Fibroblast of skin of left biceps (primary cell): ENCODE measurements at regions not wholly inside any gene's neighbourhood (a gene's known extent, or its start where the extent isn't known, plus 50 kb on each side); places are given as distances from the start of the nearest gene placed in this dataset.
A peak's percentile ranks its signal among the peaks of the same experiment; 100 is the strongest.
"Not testable (repeated sequence)": the region's sequence is repeated elsewhere in the genome, so short reads cannot be mapped to it uniquely, and the experiment has no call there.

ENCODE experiments used
- DNase-seq, 2 experiments: peaks; one replicate each; pipeline ENCODE4 v3.0.0-alpha.2; 2013; ENCODE audit warnings: low read depth in 2 of 2

- DNase-seq = peak; percentile 4 to 8
Observed at GRCh38 chr5:67941614-67942401, 273.7 kb upstream of the PIK3R1 start.

- DNase-seq = no peak
Observed at GRCh38 chr5:67935908-67936566, 279.5 kb upstream of the PIK3R1 start.

GRCh38 chr5:67934976-67935375 is 280.6 kb upstream of the PIK3R1 start:
- no peak for DNase-seq

DNA sequence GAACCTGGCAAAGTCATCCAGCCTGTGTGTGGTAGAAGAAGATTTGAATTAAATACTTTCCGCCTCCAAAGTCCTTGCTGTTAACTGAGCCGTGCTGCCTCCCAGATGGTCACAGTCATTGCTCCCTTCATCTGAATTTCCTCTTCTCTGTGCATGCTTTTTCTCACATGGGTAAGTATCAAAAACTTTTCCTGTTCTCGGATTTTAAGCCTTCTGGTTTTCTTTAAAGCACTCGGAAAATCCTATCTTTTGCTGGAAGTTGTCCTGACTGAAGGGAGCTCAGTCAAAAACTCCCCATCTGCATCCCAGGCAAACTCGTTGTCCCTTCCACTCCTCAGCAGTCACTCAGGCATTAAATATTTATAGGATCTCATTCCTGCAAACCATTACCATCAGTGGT is 290.0 kb upstream of the PIK3R1 start:
- no peak for DNase-seq

DNA sequence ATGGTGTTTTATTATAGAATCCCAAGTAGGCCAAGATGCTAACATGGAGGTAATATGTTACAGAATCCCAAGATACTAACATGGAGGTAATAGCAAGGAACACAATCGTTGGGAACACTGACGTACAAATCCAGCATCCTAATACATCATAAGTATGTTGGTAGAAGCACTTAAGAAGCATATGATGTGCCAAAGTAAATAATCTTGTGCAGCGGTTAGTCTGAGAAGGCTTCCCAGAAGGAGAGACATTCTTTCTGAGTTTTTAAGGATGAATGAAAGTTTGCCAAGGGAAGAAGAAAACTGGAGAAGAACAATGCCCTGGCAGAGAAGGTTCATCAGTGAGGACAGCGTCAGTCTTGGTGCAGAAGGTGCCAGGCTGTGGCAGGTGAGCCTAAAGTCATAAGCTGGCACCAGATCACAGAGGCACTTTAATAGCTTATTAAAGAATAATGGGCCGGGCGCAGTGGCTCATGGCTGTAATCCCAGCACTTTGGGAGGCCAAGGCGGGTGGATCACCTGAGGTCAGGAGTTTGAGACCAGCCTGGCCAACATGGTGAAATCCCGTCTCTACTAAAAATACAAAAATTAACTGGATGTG is 294.5 kb upstream of the PIK3R1 start:
- no peak for DNase-seq

- DNase-seq = not testable (repeated sequence)
Observed at GRCh38 chr5:67919532-67919931, 296.0 kb upstream of the PIK3R1 start.

DNA sequence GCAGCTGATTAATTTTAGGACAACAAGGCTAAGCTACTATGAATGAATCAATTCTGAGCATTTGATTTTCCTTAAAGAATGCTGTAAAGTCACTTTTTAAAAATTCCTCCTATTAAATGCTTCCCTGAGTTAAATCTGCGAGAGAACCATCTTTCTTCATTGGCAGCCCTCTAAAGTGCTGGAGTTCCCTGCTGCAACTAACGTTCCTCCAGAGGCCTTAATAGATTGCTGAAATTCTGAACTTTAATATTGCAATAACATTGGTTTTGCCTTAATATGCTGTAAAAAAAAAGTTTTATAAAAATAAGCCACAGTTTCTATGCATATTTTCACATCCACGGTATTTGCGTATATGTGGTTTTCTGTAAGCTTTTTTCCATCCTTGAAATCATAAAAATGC is 298.0 kb upstream of the PIK3R1 start:
- no peak for DNase-seq

DNA sequence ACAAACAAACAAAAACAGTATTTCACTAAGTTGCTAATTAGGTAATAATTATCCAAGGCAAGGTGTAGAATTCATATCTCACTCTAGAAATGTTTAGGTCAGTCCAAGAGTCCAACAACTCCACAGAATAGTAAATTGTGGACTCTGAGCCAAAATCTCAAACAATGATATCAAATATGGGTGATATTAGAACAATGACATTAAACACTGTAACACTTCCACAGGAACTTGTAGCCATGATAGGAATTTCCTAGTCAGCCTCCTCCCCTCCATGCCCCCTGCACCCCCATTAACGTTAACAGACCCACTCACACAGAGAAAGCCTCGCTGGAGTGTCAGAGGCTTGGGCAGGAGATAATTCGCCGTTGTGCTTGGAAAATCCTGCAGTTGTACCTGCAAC is 305.0 kb upstream of the PIK3R1 start:
- DNase-seq = no peak

DNA sequence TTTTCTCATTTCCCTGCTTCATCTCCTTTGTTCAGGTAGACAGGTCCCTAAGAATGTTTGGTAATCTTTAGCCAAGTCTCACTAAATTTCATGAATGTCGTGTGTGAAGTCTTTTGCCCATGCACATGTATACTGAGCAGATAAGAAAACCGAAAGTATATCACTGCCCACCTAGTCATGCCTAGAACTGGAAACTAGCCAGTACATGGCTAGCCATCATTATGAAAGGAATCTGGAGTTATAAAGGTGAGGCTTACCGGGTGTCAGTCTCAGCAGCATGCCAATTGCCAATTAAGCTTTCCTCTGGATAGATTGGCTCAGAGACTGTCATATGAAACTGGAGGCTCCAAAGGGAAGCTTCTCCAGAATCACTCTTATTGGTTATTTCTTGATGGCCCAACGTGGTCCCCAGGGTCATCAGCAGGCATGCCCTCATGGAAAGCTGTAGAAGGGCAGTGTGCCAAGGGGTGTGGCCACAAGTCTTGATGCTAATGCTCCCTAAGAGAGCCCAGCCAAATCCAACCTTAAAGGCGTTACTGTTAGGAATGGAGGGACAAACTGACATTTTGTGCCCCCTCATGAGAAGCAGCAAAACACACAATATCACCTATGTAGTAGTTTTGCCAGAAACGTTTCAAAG is 307.3 kb upstream of the PIK3R1 start:
- DNase-seq = no peak

- no peak for DNase-seq
Observed at GRCh38 chr5:67904366-67904765, 311.2 kb upstream of the PIK3R1 start.

- no peak for DNase-seq
Observed at GRCh38 chr5:67903656-67904055, 311.9 kb upstream of the PIK3R1 start.

- no peak for DNase-seq
Observed at GRCh38 chr5:67903121-67903520, 312.4 kb upstream of the PIK3R1 start.

GRCh38 chr5:67902497-67902830 is 313.1 kb upstream of the PIK3R1 start:
- DNase-seq = no peak

GRCh38 chr5:67901814-67902496 is 313.6 kb upstream of the PIK3R1 start:
- no peak for DNase-seq

DNA sequence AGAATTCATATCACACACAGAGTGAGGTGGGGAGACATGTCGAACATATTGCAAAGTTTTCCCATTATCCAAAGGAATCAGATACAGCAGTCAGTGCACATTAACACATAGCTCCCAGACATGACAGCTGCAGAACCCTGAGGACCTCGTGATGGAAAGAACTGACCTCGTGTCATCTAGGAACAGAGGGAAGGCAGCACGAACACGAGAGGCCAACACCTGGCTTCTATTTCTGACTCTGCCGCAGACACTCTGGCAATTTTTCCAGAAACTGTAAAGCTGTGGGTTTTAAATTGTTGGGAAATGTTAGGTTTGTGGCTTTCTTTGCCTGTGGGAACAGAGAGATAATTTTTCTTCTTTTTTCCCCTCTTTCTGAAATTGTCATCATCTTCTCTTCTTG is 315.0 kb upstream of the PIK3R1 start:
- peak; percentile 45 to 47 for DNase-seq

DNA sequence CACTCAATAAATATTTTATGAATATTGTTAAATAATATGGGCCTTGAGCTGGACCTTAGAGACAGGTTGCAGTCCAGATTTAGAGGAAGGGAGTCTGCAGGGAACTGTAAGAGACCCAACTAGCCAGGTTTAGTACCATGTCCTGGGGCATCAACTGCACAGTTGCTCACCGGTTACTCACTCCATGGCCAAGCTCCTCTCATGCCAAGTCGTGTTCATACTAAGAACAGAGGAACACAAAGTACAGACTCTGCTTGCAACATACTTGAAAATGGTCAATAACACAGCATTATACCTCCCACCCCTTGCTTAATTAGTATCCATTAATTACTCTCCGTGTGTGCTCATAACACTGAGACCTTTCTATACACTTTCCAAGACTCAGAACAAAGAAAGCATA is 317.6 kb upstream of the PIK3R1 start:
- no peak for DNase-seq

DNA sequence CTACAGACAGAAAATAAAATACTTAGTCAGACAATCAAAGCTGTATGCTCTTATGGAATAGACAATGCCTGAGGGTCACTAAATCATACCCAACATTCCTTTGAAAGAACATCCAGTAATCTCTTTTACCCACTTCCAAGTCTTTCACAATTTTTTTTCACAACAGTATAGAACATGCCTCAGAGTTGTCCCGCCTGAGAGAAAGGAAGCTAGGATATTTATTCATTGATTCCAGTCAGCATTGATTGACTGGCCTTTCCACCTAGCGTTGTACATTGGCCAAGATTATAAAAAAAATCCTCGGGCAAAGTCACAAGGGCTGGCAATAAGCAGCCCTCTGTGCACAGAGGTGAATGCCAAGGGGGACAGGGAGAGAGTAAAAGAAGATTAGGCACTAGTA is 318.1 kb upstream of the PIK3R1 start:
- DNase-seq = no peak

DNA sequence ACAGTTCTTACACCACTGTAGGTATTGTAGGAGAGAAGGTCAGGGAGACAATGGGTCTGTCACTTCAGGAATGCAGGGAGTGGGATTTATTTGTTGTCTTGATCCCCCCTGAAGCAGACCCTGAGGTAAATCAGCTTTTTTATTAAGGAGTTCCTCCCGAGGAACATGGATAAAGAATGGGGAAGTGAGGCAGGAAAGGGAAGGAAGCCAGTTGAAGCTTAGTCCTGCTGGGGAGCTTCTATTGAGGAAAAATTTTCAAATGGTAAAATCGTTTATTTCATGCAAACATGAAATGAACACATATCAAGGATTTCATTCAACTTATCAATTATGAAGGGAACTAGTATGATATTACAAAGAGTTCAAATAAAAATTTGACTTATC is 318.6 kb upstream of the PIK3R1 start:
- DNase-seq = no peak

- DNase-seq = no peak
Observed at GRCh38 chr5:67896311-67896929, 319.1 kb upstream of the PIK3R1 start.

GRCh38 chr5:67889870-67890269 is 325.7 kb upstream of the PIK3R1 start:
- DNase-seq = not testable (repeated sequence)

- DNase-seq = no peak
Observed at GRCh38 chr5:67887748-67888161, 327.8 kb upstream of the PIK3R1 start.

DNA sequence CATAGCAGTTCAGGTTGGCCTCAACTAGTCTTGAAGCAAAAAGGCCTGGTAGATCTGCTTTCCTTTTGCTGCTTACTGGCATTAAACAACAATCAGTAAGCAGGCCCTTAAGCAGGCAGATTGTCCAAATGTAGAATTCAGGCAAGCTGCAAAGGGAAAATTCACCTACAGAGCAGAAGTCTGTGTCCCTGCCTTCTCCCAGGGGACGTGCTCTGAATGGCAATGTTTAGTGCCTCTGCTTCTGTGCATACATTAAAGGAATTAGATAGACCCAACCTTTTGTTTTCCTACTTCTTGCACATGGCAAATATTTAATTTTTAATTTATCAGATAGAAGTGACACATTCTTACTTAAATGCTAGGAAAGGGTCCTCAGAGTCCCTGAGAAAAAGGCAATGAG is 328.8 kb upstream of the PIK3R1 start:
- no peak for DNase-seq
